Stimulated activated CD4-positive, alpha-beta T cell treated with anti-CD3 and anti-CD28 coated beads, Interleukin-2, amount 100 ng/mL, for 4 hours (primary cell): ENCODE measurements at regions not wholly inside any gene's neighbourhood (a gene's known extent, or its start where the extent isn't known, plus 50 kb on each side); places are given as distances from the start of the nearest gene placed in this dataset.

Experiments
- DNase-seq: peaks from one replicate; pipeline ENCODE4 v3.0.0-alpha.2; 2020; ENCODE audit warnings: low read depth

- no peak for DNase-seq
These were observed 232.3 kb upstream of the CIBAR2 start for GRCh38 chr16:85344502-85345128.

DNA sequence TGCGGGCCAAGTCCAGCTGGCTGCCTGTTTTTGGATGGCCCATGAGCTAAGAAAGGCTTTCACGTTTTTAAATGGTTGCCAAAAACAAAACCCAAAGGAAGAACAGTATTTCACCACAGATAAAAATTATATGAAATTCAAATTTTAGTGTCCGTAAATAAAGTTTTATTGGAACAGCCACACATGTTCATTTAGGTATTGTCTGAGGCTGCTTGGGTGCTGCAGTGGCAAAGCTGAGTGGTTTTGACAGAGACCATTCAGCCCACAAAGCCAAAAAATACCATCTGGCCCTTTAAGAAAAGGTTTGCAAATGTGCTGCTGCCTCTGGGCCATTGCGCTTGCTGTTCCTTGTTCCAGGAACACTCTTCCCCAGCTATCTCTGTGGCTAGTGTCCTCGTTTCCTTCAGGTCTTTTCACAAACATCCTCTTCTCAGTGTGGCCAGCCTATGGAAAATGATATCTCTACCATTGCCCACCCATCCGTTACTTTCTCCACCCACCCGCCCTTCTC is 232.9 kb upstream of the CIBAR2 start:
- no peak for DNase-seq

DNA sequence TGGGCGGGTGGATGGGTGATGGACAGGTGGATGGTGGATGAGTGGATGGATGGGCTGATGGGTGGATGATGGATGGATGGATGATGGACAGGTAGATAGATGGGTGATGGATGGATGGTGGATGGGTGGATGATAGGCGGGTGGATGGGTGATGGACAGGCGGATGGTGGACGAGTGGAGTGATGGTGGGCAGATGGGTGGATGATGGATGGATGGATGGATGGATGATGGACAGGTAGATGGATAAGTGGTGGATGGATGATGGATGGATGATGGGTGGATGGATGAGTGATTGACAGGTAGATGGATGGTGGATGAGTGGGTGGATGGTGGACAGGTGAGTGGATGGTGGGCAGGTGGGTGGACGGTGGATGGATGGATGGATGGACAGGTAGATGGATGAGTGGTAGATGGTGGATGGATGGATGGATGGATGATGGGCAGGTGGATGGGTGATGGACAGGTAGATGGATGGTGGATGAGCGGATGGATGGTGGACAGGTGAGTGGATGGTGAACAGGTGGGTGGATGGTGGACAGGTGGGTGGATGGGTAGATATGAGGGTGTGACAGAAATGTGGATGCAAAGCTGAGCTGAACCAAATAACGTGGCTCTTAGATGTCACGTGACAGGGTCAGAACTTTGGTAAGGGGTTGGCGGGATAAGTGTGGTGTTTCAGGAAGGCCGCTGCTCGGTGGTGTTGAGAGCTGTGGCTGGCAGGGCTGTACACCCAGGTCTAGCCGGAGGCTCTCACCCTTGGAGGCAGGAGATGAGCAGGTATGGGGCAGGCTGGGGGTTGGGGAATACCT is 234.3 kb upstream of the CIBAR2 start:
- DNase-seq = no peak

DNA sequence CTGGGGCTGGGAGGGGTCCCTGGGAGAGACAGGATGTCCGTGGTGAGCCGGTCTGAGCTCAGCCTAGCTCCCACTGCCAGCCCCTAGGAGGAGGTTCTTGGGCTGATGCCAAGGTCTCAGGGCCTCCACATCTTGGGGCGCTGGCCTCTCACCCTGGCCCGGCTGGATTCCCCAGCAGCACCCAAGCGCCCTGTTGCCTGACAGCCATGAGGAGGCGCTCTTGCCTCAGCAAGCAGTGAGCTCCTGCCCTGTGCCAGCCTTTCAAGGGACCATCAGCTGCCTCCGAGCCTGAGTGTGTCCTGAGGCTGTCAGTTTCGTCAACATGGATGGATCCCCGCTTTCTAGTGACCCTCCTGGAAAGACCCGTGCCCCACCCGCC is 234.9 kb upstream of the CIBAR2 start:
- DNase-seq = no peak

DNA sequence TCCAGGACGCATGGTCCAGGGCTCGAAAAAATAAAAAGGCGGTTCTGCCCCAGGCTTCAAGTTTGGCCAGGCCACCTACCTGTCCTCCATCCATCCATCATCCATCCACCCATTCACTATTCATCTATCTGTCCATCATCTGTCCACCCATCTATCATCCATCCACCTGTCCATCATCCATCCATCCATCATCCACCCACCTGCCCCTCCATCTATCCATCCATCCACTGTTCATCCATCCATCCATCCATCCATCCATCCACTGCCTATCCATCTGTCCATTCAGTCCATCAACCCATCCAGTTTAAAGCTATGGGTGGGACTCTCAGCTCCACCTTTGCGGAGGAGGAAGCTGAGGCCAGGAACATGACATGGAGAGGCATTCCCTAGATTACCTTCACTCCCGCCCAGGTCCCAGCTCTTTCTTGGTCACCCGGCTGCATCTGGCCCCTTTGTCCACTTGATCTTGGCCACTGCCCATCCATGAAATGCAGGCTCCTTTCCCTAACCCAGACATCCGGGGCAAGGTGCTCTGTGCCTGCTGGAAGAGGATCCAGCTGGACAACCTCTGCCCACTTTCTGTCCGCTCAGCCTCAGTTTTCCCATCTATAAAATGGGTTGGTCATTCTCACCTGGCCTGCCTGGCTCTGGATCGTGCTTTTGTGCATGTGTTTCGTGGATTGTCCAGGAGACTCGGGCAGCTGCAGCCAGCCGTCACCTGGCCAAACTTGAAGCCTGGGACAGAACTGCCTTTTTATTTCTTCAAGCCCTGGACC is 236.0 kb upstream of the CIBAR2 start:
- no peak for DNase-seq

GRCh38 chr16:85348911-85349334 is 236.7 kb upstream of the CIBAR2 start:
- no peak for DNase-seq

- DNase-seq = no peak
These were observed 237.3 kb upstream of the CIBAR2 start for GRCh38 chr16:85349365-85350145.

DNA sequence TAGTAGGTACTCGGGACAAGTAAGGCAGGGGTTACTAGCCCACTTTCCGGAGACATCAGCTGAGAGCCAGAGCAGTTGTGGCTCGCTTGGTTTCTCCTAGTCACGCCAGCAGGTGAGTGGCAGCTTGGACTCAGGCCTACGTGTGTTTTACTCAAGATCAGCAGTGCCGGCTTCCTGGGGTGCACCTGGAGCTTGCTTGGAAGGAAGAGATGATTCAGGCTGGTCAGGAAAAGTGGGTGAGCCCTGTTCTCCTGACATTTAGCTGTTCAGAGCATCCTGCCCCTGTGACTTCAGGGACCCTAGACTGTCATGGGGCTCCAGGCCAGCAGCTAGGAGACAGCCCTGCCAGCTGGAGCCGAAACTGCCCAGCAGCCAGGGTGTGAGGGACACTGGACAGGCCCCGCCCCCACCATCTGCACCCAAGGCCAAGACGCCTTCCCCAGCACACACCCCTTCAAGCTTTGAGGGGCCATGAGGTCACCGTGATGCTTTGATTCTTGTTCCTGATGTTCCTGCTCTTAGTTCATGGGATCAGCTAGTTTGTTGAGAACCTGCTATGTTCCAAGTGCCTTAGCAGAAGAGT is 238.0 kb upstream of the CIBAR2 start:
- DNase-seq = no peak

DNA sequence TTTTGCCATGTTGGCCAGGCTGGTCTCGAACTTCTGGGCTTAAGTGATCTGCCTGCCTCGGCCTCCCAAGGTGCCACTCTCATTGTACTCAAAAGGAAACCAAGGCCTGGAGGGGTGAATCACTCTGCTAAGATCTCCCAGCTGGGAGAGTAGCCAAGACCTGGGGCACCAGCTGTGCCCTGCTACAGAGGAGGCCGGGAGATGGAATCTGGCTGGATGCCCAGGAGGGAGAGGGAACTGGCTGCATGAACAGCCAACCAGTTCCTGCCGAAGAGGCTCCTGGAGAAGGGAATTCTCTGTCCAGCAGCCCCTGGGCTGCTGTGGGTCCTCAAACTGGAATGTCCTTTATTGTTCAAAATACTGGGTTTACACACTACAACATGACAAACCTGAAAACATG is 238.7 kb upstream of the CIBAR2 start:
- no peak for DNase-seq

DNA sequence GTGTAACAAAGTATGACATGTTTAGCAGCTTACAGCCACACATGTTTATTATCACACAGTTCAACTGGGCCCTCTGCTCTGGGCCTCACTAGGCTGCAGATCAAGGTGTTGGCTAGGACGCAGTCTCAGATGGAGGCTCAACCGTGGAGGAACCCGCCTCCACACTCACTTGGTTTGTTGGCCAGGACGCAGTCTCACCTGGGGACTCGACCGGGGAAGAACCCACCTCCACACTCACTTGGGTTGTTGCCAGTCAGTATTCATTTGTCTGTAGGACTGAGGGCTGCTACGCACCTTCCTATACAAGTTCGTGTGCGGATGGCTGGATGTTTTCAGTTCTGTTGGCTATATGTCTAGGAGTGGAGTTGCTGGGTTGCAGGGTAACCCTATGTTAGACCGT is 240.7 kb upstream of the CIBAR2 start:
- no peak for DNase-seq

- DNase-seq = no peak
These were observed 241.8 kb upstream of the CIBAR2 start for GRCh38 chr16:85353839-85354685.

DNA sequence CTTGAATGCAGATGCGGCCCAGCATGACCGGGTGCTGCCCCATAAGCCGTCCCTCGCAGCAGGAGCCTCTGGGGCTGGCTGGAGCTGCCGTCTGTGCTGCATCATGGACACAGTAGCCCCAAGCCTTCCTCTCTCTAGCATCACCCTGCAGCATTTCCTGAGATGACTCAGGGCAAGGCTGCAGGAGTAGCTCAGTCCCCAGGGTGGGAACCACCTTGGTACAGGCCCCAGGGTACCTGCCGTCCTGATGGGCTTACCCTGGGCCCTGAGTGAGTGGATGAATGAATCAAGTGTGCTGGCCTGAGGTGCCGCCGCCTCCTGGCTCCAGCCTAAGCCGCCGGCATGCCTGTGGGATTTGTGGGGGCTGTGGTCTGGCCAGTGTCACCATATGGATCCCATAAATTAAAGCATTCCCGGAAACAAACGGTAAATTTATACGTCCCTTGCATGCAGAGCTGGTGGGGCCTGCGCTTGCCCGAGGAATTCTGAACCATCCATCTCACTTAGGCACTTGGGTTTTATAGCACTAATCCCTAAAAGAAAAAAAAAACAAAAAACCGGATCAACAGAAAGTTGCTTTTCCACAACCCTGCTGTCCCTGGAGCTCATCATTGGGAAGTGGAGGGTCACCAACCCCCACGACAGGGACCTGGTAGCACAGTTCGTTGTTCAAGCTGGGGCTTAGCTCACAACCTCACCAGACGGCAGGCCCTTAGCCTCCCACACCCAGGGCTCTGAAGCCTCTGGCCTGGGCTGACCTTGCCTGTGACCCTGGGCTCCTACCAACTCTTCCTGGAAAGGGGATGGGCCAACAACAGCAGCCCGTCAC is 242.6 kb upstream of the CIBAR2 start:
- DNase-seq = no peak

DNA sequence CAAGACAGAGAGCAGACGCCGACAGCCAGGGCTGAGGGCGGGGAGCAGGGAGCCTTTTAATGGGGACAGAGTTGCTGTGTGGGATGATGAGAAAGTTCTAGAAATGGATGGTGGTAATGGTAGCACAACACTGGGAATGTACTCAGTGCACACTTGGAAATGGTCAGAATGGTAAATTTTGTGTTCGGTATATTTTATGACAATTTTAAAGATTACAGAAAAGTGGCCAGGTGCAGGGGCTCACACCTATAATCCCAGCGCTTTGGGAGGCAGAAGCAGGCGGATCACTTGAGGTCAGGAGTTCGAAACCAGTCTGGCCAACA is 243.2 kb upstream of the CIBAR2 start:
- no peak for DNase-seq

GRCh38 chr16:85356157-85356556 is 243.9 kb upstream of the CIBAR2 start:
- DNase-seq = no peak

DNA sequence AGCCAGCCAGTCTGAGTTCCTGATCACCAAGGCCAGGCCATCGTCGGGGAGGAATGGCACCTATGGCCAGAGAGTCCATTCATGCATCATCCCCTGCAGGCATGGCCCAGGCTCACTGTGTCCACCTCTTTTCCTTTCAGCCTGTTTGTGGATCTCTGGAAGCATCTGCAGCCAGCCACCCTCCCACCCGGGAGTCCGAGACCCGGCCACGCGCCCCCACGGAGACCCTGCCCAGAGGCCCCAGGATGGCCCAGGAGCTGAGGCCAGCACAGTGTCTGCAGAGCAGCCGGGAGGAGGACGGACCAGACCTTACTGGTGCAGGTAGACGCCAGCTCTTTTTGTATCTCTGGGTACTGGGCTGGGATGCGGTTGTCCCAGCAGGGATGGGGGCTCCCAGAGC is 245.1 kb upstream of the CIBAR2 start:
- no peak for DNase-seq

- DNase-seq = no peak
These were observed 245.7 kb upstream of the CIBAR2 start for GRCh38 chr16:85357924-85358505.

DNA sequence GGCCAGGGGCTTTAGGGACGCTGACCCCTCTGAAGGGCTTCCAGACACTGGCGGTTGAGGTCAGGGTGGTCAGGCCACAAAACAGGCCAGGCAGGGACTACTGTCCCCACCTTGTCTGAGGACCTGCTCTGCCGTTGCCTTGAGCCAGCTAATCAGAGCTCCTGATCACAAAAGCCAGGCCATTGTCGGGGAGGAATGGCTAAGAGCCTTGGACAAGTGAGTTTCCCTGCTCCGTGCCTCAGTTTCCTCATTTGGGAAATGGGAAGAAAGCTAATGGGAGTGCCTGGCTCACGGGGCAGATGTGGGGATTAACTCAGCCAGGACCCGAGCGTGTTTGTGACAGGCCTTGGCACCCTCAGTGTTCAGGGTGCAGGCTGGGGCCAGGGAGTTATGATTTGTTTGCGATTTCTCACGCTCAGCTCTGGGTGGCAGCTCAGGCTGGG is 246.5 kb upstream of the CIBAR2 start:
- DNase-seq = no peak

DNA sequence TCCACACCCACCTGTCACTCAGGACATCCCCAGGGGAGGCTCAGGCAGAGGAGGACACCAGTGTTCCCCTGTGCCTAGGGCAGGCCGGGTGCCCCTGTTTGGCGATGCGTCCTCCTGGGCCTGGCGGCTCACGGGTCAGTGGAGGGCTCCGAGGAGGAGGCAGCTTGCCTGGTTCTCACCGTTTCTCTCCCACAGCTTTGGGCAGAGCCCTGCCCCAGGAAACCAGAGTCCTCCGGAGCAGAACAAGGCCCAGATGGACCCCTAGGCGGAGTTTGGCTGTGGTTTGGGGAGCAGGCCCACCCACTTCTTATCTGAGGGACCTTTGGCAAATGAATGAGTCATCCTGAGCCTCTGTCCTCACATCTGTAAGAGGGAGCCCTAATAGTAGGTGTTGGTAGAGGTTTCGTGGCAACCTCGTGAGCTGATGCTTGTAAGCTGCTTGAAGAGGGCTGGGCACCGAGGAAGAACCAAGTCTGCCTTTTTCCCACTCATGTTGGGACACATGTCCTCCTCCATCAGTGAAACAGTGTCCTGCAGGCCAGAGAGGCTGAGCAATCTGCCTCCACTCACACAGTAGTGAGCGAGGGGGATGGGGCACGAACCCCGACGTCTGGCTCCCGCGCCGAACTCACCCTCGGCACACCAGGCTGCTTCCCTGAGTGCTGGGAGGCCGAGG is 247.0 kb upstream of the CIBAR2 start:
- DNase-seq = no peak
